NT2/D1 (cell line): ENCODE measurements at regions not wholly inside any gene's neighbourhood (a gene's known extent, or its start where the extent isn't known, plus 50 kb on each side); places are given as distances from the start of the nearest gene placed in this dataset.

Experiments
- YY1 ChIP-seq: IDR thresholded peaks from 2 replicates; pipeline ENCODE4 v1.6.1; 2011; ENCODE audit not compliant: insufficient read length, insufficient read depth
- ZNF274 ChIP-seq: IDR thresholded peaks from 2 replicates; pipeline ENCODE4 v1.6.1; 2011; ENCODE audit warnings: mild to moderate bottlenecking, low read depth, low read length

- no peak for TF ChIP-seq YY1
- TF ChIP-seq ZNF274: no peak
Measured at GRCh38 chr3:164655462-164655861, 422.8 kb downstream of the SI start.
